ENCODE measurements at regions not wholly inside any gene's neighbourhood (a gene's known extent, or its start where the extent isn't known, plus 50 kb on each side); places are given as distances from the start of the nearest gene placed in this dataset.
"Not testable (repeated sequence)": the region's sequence is repeated elsewhere in the genome, so short reads cannot be mapped to it uniquely, and the experiment has no call there.

GRCh38 chr1:176396604-176397395 is 66.2 kb upstream of the PAPPA2 start:
- not testable (repeated sequence) for DNase-seq

GRCh38 chr1:176391621-176392020 is 71.4 kb upstream of the PAPPA2 start:
- DNase-seq = no peak

GRCh38 chr1:176384841-176385240 is 78.1 kb upstream of the PAPPA2 start:
- DNase-seq = no peak

GRCh38 chr1:176382163-176382562 is 80.8 kb upstream of the PAPPA2 start:
- no peak for DNase-seq

- DNase-seq = no peak
Measured at GRCh38 chr1:176379626-176380339, 83.2 kb upstream of the PAPPA2 start.

- DNase-seq = peak; percentile 76
Measured at GRCh38 chr1:176374967-176375569, 87.9 kb upstream of the PAPPA2 start.

- no peak for DNase-seq
Measured at GRCh38 chr1:176364236-176364905, 98.6 kb upstream of the PAPPA2 start.

GRCh38 chr1:176349135-176349715 is 113.8 kb upstream of the PAPPA2 start:
- not testable (repeated sequence) for DNase-seq

- no peak for DNase-seq
Measured at GRCh38 chr1:176341656-176342055, 121.3 kb upstream of the PAPPA2 start.

GRCh38 chr1:176338877-176339276 is 124.1 kb upstream of the PAPPA2 start:
- DNase-seq = no peak

GRCh38 chr1:176330782-176331181 is 123.7 kb upstream of the COP1 start:
- no peak for DNase-seq

- DNase-seq = no peak
Measured at GRCh38 chr1:176325664-176326063, 118.6 kb upstream of the COP1 start.

GRCh38 chr1:176323472-176323871 is 116.4 kb upstream of the COP1 start:
- no peak for DNase-seq

GRCh38 chr1:176315519-176316220 is 108.6 kb upstream of the COP1 start:
- no peak for DNase-seq

- DNase-seq = not testable (repeated sequence)
Measured at GRCh38 chr1:176296602-176297001, 89.5 kb upstream of the COP1 start.

GRCh38 chr1:176285996-176286395 is 78.9 kb upstream of the COP1 start:
- no peak for DNase-seq

- DNase-seq = no peak
Measured at GRCh38 chr1:176271572-176271971, 64.5 kb upstream of the COP1 start.

Measured in left hindlimb (tissue), 1 donor.